Mesenteric fat pad (tissue), 1 donor: ENCODE measurements at regions not wholly inside any gene's neighbourhood (a gene's known extent, or its start where the extent isn't known, plus 50 kb on each side); places are given as distances from the start of the nearest gene placed in this dataset.

ENCODE experiments used
- DNase-seq: peaks from one replicate; pipeline ENCODE4 v3.0.0-alpha.2; 2020; ENCODE audit warnings: low spot score
- donor health status: DM: yes; HTN: yes; CAD: no.

GRCh38 chr10:113359655-113360054 lies 193.2 kb upstream of the HABP2 start:
- no peak for DNase-seq

- DNase-seq, result no peak
Observed at GRCh38 chr10:113360870-113361269, 192.0 kb upstream of the HABP2 start.

GRCh38 chr10:113362645-113363091 lies 190.2 kb upstream of the HABP2 start:
- DNase-seq, result no peak

- DNase-seq, result no peak
Observed at GRCh38 chr10:113364227-113364626, 188.6 kb upstream of the HABP2 start.

- no peak for DNase-seq
Observed at GRCh38 chr10:113368666-113369364, 184.0 kb upstream of the HABP2 start.

- DNase-seq, result no peak
Observed at GRCh38 chr10:113369365-113369694, 183.5 kb upstream of the HABP2 start.

- DNase-seq, result no peak
Observed at GRCh38 chr10:113376428-113376827, 176.4 kb upstream of the HABP2 start.

- DNase-seq, result no peak
Observed at GRCh38 chr10:113379091-113379490, 173.8 kb upstream of the HABP2 start.

GRCh38 chr10:113381416-113381815 lies 171.4 kb upstream of the HABP2 start:
- no peak for DNase-seq

GRCh38 chr10:113381981-113382509 lies 170.8 kb upstream of the HABP2 start:
- DNase-seq, result no peak

- no peak for DNase-seq
Observed at GRCh38 chr10:113382691-113383090, 170.2 kb upstream of the HABP2 start.

- DNase-seq, result no peak
Observed at GRCh38 chr10:113384181-113384580, 168.7 kb upstream of the HABP2 start.

GRCh38 chr10:113385021-113385999 lies 167.5 kb upstream of the HABP2 start:
- DNase-seq, result no peak

- DNase-seq, result no peak
Observed at GRCh38 chr10:113386005-113386404, 166.8 kb upstream of the HABP2 start.

- DNase-seq, result no peak
Observed at GRCh38 chr10:113389969-113390368, 162.9 kb upstream of the HABP2 start.

GRCh38 chr10:113390896-113391295 lies 162.0 kb upstream of the HABP2 start:
- DNase-seq, result no peak

GRCh38 chr10:113397047-113397446 lies 155.8 kb upstream of the HABP2 start:
- DNase-seq, result no peak

GRCh38 chr10:113399065-113399464 lies 153.8 kb upstream of the HABP2 start:
- DNase-seq, result no peak

- DNase-seq, result no peak
Observed at GRCh38 chr10:113402602-113403001, 150.3 kb upstream of the HABP2 start.

GRCh38 chr10:113407218-113407617 lies 145.6 kb upstream of the HABP2 start:
- no peak for DNase-seq

GRCh38 chr10:113409175-113409574 lies 143.7 kb upstream of the HABP2 start:
- no peak for DNase-seq

GRCh38 chr10:113410618-113411017 lies 142.2 kb upstream of the HABP2 start:
- DNase-seq, result no peak
